ENCODE measurements at regions not wholly inside any gene's neighbourhood (a gene's known extent, or its start where the extent isn't known, plus 50 kb on each side); places are given as distances from the start of the nearest gene placed in this dataset.
"Not testable (repeated sequence)": the region's sequence is repeated elsewhere in the genome, so short reads cannot be mapped to it uniquely, and the experiment has no call there.

DNA sequence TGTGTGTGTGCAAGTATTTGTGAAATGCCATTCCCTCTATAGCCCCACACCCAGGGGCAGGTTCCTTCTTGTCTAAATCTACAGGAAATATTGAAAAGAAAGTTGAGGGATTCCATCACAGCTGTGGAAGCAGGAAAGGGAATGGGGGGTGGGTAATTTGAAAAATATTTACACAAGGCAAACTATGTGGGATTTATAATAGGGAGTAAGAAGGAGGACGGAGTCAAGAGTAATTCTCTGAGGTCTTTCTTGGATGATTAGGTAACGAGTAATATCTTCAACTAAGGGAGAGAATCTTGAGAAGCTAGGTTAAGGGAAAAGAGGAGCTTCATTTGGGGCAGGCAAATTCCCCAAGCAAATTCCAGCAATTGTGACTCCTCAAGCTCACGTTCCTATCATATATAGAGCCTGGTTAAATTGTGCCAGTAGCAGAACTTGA lies 113.5 kb upstream of the SGK1 start:
- intact Hi-C loops (cut with DNase I): no loop called here
- no peak overlapping the region for H3K27ac ChIP-seq
- H3K36me3 ChIP-seq: no peaks in the 10 kb centered on the region
- ATAC-seq (no peak), DNase-seq (no peak)
- no peaks in the 10 kb centered on the region for H3K9me3 ChIP-seq
- no peak overlapping the region for H3K4me3 ChIP-seq
- WGBS (ENCODE audit: insufficient coverage, low coverage, low lambda C conversion rate, missing lambda C conversion rate): 94% methylated on average over 2 of the region's 3 CpGs
- no peaks in the 10 kb centered on the region for H3K4me1 ChIP-seq
- no peaks in the 10 kb centered on the region for H3K27me3 ChIP-seq
- no peak for TF ChIP-seq POLR2A (IDR thresholded peaks at IDR 0.05)
- TF ChIP-seq, protein P1, sequence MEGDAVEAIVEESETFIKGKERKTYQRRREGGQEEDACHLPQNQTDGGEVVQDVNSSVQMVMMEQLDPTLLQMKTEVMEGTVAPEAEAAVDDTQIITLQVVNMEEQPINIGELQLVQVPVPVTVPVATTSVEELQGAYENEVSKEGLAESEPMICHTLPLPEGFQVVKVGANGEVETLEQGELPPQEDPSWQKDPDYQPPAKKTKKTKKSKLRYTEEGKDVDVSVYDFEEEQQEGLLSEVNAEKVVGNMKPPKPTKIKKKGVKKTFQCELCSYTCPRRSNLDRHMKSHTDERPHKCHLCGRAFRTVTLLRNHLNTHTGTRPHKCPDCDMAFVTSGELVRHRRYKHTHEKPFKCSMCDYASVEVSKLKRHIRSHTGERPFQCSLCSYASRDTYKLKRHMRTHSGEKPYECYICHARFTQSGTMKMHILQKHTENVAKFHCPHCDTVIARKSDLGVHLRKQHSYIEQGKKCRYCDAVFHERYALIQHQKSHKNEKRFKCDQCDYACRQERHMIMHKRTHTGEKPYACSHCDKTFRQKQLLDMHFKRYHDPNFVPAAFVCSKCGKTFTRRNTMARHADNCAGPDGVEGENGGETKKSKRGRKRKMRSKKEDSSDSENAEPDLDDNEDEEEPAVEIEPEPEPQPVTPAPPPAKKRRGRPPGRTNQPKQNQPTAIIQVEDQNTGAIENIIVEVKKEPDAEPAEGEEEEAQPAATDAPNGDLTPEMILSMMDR (IDR thresholded peaks at IDR 0.05): no peak

DNA sequence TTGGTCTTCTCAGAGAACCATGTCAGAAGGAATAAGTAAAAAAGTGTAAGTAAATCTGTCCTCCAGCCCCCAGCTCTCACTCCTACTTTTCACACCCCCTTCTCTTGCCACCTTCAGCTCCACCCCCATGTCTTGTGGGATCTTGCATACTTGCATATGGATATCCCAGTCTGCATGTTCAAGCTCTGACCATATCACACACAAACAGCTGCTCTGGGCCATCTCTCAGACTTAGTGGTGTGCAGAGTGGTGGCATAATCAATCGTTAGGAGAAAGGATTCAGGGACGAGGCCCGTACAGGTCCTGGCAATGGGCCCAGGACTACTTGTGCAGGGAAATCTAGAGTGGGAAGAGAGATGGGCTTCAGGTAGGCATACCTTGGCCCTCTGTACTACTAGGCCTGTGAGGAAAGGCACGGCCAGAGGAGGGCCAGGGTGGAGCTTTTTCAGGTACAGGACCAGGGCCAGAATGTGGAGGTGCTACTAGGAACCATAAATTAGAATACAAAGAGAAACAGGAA lies 112.0 kb upstream of the SGK1 start:
- intact Hi-C loops (cut with DNase I): no loop called here
- ATAC-seq (no peak), DNase-seq (no peak)
- H3K27me3 ChIP-seq: no peaks in the 10 kb centered on the region
- whole genome bisulfite sequencing (ENCODE audit: insufficient coverage, low coverage, low lambda C conversion rate, missing lambda C conversion rate): 70% methylated on average over 4 of the region's 4 CpGs
- no peaks in the 10 kb centered on the region for H3K4me1 ChIP-seq
- no peaks in the 10 kb centered on the region for H3K9me3 ChIP-seq
- no peak overlapping the region for H3K4me3 ChIP-seq
- no peak overlapping the region for H3K27ac ChIP-seq
- no peaks in the 10 kb centered on the region for H3K36me3 ChIP-seq
- no peak for TF ChIP-seq POLR2A (IDR thresholded peaks at IDR 0.05)
- TF ChIP-seq, protein P1 (IDR thresholded peaks at IDR 0.05): no peak

DNA sequence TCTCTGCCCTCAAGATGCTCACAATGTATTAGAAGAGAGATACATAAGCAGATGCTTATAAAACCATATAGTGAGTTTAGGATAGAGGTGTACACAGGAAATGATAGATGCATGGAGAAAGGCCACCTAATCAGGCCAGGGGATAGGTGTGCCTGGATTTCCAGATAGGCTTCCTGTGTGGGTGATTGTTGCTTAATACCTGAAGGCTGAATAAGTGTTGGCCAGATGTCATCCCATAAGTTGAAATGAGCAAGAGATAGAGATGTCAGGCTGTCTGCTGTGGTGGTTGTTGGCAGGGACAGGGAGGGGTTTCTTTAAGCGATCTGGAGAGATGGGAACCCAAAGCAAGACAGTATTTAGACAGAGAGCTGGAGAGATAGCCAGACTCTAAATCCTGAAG lies 109.8 kb upstream of the SGK1 start:
- intact Hi-C loops (cut with DNase I): no loop called here
- Histone ChIP-seq H3K27me3 (no peaks in the 10 kb centered on the region), H3K9me3 (no peaks in the 10 kb centered on the region), H3K4me3 (no peak overlapping the region), H3K36me3 (no peaks in the 10 kb centered on the region), H3K4me1 (no peaks in the 10 kb centered on the region), H3K27ac (no peak overlapping the region)
- no peak for ATAC-seq
- WGBS (ENCODE audit: insufficient coverage, low coverage, low lambda C conversion rate, missing lambda C conversion rate): 75% methylated on average over 1 of the region's 1 CpG
- TF ChIP-seq POLR2A (IDR thresholded peaks at IDR 0.05): no peak
- TF ChIP-seq, protein P1 (IDR thresholded peaks at IDR 0.05): no peak
- no peak for DNase-seq

DNA sequence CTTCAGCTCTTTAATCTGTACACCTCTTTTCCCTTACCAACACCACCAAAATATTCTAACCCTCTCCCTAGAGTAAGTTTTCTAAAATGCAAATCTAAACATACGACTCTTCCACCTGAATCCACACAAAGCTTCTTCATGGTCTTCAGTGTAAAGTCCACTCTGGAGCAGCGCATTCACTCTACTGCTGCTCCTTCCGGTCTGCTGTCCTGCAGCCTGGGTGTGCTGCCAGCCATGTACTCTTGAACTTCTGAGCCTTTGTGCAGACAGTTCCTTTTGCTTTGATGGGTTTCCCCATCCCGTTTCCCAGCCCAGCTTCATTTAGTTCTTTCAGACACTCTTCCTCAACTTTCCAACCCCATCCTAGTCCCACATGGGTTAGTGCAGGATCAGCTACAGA lies 108.7 kb upstream of the SGK1 start:
- Histone ChIP-seq H3K4me1 (no peaks in the 10 kb centered on the region), H3K4me3 (no peak overlapping the region), H3K36me3 (no peaks in the 10 kb centered on the region), H3K27me3 (no peaks in the 10 kb centered on the region), H3K9me3 (no peaks in the 10 kb centered on the region), H3K27ac (no peak overlapping the region)
- DNase-seq: no peak
- intact Hi-C loops (cut with DNase I): no loop called here
- ATAC-seq: no peak
- WGBS (ENCODE audit: insufficient coverage, low coverage, low lambda C conversion rate, missing lambda C conversion rate): 75% methylated on average over 4 of the region's 4 CpGs
- TF ChIP-seq, protein P1 (IDR thresholded peaks at IDR 0.05): no peak
- no peak for TF ChIP-seq POLR2A (IDR thresholded peaks at IDR 0.05)

DNA sequence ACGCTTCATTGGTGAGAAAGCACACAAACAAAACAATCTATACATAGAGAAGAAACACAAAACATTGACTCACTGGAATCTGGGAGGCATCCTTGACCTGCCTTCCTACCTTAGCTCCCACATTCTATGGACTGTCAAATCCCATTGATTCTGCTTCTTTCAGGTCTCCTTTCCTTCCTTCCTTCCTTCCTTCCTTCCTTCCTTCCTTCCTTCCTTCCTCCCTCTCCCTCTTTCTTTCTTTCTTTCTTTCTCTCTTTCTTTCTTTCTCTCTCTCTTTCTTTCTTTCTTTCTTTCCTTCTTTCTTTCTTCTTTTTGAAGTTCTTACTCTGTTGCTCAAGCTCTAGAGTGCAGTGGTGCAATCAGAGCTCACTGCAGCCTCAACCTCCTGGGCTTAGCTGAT lies 108.0 kb upstream of the SGK1 start:
- intact Hi-C loops (cut with DNase I); H3K27ac ChIP-seq; H3K4me1 ChIP-seq; H3K4me3 ChIP-seq; ATAC-seq; H3K27me3 ChIP-seq; H3K36me3 ChIP-seq; H3K9me3 ChIP-seq; DNase-seq: not testable (repeated sequence)
- 100% methylated on average over 1 of the region's 1 CpG for WGBS (ENCODE audit: insufficient coverage, low coverage, low lambda C conversion rate, missing lambda C conversion rate)

All from right lobe of liver (tissue), 6 donors.